Cardiac fibroblast (primary cell): ENCODE measurements at regions not wholly inside any gene's neighbourhood (a gene's known extent, or its start where the extent isn't known, plus 50 kb on each side); places are given as distances from the start of the nearest gene placed in this dataset.

Source experiments
- DNase-seq, 2 donors: peaks; one replicate each; pipeline versions ENCODE4 v3.0.0 to v3.0.0-alpha.2; 2010; ENCODE audit warnings: low read depth in 2 of 2
- H3K4me3 ChIP-seq, 2 donors: replicated peaks in 1 of 2; 1 replicate in 1 of 2; 2 replicates in 1 of 2; pipeline ENCODE4 v1.5.1; 2011; ENCODE audit warnings: low read depth in 2 of 2, low read length in 2 of 2, mild to moderate bottlenecking in 2 of 2, moderate library complexity in 1 of 2
- TF ChIP-seq, protein P1 (sequence below): IDR thresholded peaks from one replicate; pipeline ENCODE4 v1.5.1; 2011; ENCODE audit warnings: low read depth, mild to moderate bottlenecking, low read length, inconsistent platforms

DNA sequence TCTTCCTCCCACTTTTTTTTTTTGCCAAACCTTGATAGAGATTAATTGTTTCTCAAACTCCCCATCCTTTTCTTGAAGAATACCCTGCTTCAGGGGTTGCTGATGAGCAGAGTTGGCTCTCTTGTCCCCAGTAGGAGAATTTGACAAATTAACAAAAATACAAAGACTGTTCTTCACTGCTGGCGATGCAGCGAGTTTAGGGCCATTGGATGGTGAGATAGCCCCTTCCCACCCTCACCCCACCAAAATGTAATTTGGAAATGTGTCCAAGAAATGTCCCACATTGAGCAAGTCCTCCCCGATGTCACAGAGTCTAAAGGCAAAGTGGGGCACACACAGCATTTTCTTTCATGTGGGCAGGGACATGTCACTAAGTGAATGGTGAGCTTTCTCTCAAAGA lies 136.0 kb upstream of the RARB start:
- DNase-seq = no peak
- H3K4me3 ChIP-seq = no peak overlapping the region
- TF ChIP-seq, protein P1, sequence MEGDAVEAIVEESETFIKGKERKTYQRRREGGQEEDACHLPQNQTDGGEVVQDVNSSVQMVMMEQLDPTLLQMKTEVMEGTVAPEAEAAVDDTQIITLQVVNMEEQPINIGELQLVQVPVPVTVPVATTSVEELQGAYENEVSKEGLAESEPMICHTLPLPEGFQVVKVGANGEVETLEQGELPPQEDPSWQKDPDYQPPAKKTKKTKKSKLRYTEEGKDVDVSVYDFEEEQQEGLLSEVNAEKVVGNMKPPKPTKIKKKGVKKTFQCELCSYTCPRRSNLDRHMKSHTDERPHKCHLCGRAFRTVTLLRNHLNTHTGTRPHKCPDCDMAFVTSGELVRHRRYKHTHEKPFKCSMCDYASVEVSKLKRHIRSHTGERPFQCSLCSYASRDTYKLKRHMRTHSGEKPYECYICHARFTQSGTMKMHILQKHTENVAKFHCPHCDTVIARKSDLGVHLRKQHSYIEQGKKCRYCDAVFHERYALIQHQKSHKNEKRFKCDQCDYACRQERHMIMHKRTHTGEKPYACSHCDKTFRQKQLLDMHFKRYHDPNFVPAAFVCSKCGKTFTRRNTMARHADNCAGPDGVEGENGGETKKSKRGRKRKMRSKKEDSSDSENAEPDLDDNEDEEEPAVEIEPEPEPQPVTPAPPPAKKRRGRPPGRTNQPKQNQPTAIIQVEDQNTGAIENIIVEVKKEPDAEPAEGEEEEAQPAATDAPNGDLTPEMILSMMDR = no peak

DNA sequence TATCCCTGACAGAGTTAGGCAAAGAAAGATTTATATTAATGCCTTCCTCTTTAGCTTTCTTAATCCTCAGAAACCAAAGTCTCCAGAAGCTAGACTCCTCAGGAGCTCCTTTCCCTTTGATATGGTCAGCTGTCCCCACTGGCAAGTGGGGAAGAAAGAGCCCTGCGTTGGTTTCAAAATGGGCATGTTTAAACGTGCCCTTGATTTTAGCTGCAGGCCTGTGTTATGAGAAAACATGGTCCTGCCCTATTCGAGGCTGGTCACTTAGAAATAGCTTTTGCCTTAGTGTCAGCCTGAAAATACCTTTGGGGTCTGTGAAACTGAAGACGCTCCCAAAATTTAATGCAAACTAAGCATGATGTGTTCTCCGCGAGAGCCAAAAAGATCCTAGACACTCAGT lies 135.5 kb upstream of the RARB start:
- TF ChIP-seq, protein P1 = no peak
- no peak for DNase-seq
- no peak overlapping the region for H3K4me3 ChIP-seq

DNA sequence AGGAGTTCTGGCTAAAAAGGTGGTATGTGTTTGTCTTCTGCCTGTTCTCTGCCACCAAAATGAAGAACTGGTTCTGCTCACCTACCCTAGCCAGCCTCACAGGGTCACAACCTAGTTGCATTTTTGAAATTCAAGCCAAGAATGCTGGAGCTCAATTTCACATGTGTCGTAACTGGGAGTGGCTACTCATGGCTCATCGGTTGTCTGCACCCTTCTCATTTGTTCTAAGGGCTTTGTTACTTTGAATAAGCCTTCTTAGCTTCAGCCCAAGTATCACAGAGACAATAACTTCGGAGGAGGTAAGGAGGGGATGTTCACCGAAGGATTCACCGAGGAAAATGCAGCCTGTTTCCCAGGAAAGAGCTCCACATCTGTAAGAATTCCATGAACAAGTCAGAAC lies 134.3 kb upstream of the RARB start:
- TF ChIP-seq, protein P1 = no peak
- H3K4me3 ChIP-seq = no peak overlapping the region
- DNase-seq = peak in 1 of 2 donors; percentile 24

DNA sequence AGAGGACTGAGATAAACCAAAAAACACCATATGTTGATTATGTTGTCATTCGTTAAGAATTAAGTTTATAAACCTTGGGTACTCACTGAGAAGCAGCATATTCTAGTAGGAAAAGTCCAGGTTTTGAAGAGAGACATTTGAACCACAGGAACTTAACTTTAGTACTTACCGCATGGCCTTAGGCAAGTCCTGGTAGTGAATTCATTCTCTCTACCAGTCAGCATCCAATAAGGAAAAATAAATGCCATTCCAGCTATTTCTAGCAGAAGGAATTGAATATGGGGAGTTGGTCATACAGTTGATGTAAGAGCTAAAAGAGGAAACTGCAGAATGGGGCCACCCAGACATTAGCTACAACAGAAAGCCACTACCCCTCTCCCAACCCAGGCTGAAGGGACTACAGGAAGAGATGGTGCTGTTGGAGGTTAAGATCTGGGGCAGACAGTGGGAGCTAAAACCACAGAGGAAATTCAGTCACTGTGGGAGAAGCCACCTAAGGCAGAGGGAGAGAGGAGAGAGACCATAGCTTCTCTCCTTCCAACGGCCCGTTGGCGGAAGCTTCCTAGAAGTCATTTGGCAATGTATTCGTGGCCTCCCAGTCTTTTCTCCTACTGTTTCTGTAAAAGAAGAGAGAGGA lies 133.8 kb upstream of the RARB start:
- TF ChIP-seq, protein P1 = no peak
- no peak overlapping the region for H3K4me3 ChIP-seq
- DNase-seq = no peak

DNA sequence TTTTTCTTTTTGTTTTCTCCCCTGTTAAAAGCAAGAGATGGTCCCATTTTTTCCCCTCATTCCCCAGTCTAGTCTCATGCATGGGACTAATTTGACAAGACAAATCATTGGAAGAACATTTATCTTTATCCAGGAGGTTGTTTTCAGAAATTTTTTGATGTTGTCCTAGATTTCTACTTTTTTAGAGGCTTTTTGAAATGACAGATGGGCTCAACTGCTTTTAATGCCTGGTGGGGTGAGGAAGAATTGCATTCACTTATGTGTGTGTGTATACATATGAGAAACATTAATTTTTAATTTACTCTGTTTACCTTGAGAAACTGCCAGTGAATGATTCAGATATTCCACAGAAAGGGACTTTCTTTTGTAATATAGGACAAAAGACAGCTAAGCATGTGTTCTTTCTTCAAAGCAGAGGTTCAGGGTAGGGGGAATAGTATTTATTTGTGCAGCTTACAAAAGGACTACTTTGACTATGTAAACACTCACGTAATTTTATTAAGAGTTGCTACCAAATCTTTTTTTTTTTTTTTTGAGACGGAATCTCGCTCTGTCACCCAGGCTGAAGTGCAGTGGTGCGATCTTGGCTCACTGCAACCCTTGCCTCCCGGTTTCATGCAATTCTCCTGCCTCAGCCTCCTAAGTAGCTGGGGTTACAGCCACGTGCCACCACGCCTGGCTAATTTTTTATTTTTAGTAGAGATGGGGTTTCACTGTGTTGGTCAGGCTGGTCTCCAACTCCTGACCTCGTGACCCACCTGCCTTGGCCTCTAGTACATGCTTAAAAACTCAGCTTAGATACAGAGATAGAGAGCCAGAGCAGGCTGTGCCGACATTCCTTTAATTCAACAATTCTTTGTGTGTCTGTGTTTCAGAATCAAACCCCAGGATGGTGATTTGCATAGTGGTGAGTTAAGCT lies 130.1 kb upstream of the RARB start:
- peak in 1 of 2 donors; percentile 75 for DNase-seq
- TF ChIP-seq, protein P1 = peak; percentile 17
- no peak overlapping the region for H3K4me3 ChIP-seq

DNA sequence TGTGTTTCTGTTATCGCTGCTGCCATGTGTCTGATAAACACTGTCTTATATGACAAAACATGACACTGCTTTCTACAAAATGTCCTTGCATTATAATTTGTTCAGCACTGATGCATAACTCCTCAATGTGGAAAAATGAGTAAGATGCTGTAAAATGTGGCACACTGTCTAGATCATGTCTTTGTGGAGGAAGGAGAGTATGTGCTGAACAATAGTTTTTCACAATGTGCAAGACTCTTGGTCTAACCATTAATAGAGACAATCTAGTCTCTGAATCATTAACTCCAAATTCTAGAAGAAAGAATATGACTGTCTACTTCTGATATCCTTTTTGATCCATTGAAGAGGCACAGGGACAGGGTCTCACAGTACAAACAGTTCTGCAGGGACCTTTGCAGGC lies 127.9 kb upstream of the RARB start:
- TF ChIP-seq, protein P1 = no peak
- DNase-seq = no peak
- no peak overlapping the region for H3K4me3 ChIP-seq
